Anterior cingulate cortex (tissue), 58 donors: ENCODE measurements at regions not wholly inside any gene's neighbourhood (a gene's known extent, or its start where the extent isn't known, plus 50 kb on each side); places are given as distances from the start of the nearest gene placed in this dataset.

Experiments
- DNase-seq, 58 donors: peaks; one replicate each; lab custom pipeline; 2025; lab: John Stamatoyannopoulos, UW

DNA sequence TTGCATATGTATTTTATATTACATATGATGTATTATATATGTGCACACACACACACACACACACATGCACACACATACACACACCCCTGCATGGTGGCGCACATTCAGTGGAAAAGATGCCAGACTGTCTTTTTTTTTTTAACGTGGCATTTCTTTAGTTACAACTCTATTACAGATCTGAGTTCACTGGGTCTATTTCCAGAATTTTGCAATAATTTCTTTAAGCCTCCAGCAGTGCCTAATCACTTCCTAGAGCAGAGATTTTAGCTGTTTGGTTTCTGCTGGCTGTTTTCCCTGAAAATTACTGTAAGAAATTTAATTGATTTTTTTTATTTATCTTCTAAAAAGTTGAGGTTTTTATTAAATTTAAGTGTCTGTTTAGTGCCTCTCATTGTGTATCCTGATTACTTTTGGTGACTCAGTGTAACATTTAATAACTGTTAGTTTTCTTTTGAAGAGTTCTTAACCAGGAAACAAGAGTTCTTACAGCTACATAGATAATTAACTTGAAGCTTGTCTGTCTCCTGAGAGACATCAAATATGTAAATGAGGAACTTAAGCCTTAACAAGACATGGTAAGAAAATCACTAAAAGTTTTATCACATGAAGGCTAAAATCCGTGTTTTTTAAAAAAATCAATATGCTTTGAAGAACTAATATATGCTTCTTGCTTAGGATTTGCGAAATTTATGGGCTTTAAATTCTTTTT lies 232.0 kb downstream of the MDFIC start:
- no peak for DNase-seq

DNA sequence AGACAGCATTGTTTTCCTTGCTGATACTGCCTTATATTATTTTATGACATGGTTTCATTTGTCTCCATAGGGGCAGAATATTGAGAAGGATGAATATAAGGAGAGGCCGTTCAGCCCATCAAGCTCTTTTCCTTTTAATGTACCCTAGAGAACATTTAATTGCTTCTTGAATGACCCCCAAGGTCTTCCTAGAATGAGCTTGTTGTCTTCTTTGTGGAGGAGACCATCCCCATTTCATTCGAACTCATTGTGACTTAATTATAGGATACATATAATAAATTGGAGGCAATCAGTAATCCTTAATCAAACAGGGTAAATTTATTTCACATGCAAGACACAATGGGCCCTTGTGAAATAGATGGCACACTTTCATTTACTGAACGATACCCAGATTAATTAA lies 231.3 kb downstream of the MDFIC start:
- DNase-seq, result no peak

DNA sequence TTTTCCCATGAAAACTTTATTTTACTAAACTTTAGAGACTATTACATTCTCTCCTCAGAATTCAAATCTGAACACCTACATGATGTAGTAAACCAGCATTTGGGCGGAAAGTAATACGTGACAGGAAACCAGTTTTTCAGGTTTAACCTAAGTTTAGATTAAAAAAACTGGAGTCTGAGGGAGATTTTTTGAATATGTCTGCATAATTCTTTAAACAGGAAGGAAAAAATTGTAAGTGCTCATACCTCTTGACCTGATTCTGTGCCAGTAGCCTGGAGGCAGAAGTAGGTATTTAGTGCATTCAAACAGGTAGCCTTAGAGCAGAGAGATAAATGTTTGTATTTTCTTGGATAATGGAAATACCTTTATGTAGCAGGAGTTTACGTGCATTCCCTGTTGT lies 224.3 kb downstream of the MDFIC start:
- DNase-seq, result no peak

DNA sequence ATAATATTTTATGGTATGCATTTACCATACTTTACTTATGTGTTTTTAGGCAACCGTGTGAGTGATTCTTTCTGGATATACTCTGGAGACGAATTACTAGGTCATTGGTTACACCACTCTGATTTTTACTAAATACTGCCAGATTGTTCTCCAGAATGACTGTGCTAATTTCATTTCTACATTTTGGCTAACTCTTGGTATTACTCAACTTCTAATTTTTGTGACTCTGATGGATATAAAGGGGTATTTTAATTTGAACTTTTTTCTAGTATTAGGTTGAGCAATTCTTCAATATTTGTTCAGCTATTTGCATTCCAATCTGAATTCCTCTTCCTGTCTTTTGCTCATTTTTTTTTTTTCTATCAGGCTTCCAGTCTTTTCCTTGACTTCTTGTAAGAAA lies 223.6 kb downstream of the MDFIC start:
- no peak for DNase-seq

DNA sequence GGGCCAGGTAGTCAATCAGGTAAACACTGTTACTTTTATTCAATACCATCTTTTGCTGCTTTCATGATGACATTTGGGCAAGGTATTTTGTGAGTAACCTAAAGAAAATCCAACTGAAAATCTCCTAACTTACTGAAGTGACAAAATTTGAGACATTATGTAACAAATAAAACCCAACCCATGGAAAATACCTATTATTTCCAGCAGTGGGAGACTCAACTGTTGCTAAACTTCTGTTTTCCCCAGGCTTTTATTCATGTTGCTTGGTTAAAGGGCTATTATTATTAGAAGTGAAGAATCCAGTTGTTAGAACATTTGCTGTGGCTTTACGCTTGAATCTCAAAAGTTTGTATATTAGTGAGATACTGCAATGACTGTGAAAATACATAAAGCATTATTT lies 215.9 kb downstream of the MDFIC start:
- DNase-seq, result no peak

DNA sequence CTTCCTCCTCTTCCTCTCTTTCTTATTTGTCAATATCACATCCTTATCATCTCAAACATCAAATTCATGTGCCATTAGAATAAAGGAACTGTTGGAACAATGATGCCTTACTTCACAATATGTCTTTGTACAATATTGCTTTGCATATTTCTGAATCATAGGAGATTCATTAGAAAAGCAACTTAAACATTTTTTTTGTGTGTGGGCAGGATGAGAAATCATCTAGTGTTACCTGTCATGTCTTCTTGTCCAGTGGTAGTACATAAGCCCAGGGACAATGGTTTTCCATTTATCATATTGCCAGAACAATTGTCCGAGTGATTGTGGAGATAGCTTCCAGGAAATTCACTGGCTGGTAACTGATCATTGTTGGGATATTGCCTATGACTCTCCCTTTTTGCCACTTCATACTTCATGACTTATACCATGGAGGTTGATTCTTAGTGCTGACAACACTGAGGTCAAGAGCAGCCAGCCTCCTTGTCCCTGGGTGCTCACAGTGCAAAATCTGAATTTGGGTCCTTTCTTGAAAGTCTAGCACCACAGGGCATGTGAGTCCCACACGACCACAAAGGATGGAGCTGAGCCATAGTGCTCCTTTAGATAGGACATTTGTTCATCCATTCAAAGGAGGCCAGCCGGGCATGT lies 215.0 kb downstream of the MDFIC start:
- DNase-seq, result no peak

DNA sequence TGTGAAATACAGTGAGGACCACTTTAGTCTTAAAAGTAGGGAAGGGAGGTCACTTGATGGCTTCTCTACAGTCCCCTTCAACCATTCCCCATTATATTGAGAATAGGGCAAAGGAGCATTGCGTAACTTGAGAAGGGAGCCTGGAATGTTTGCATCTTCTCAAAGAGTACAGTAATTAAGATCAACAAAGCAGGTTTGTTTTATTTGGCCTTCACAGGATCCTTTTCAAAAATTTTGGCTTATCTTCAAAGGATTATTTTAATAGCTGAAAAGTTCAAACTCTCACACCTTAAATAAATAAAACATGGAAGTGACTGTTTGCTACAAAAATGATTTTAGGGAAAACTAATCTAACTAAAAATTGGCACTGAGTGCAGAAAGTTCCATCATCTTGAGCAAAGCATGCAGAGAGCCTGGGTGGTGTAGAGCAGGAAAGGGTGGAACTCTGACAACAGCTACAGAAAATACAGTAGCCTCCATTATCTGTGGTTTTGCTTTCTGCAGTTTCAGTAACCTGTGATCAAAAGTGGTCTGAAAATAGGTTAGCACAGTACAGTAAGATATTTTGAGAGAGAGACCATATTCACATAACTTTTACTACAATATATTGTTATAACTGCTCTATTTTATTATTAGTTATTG lies 214.0 kb downstream of the MDFIC start:
- DNase-seq, result no peak

DNA sequence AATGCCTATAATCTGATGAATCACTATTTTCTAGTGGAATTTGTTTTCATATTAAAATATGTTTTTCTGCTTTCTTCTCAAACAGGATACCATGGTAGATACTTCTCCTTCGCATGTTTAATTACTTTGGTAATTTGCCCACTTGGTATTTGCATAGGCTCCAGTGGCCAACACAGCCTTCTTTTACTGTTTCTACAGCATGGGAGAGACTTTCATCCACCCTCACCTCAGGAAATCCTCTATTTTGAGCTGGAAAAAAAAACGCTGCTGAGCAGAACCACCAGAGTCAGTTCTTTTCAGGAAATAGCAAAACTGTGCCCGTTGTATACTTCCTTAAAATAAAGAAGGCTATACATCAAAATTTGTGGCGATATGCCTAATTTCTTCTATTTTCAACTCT lies 213.3 kb downstream of the MDFIC start:
- no peak for DNase-seq

DNA sequence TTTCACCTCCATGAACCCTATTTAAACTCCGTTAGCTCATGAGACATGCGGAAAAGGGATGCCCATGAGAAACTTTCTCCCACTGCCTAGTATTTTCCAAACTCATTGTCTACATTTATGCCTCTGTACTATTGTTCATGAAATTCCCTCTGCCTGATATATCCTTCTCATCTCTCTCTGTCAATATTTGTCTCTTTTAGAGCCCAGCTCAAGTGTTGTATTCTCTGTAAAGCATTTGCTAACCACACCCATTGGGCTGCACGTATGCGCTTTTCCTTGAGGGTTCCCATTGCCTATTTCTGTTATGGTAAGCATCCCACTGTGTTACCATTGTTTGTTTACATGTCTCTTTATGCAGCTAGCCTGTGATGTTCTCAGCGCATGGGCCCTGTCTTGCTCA lies 211.4 kb downstream of the MDFIC start:
- DNase-seq, result no peak

DNA sequence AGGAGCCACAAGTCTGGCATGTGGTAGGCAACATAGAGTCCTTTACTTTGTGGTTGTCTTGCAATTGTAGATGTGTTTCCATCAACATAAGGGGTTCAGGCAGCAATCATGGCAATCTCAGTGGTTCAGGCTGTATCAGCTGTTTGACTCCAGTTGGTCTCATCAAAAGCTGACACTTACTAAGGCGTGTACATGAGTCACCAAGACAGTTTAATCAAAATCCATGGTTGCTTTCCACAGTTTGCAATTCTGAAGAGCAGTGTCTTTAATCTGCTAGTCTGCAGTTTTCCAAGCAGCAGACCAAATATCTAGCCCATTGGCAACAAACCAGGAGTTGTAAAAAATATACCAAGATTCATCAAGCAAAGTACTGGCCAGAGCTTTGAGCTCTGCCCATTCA lies 210.2 kb downstream of the MDFIC start:
- no peak for DNase-seq

DNA sequence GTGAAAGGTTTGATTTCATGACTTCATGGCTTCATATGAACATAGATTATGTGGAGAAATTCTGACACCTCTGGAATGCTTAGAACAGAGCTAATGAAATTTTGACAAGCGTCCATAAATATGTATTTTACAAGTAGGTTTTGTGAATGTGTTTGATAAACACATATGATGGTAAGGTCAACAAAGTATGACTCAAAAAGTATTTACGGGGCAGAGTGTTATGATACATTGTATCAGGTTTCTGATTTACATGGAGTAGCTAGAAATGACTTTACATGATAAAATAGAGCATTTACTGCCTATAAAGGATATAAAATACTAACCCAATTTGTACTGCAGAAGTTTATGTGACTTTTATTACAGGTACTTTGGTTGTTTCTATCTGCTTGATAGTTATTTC lies 206.3 kb downstream of the MDFIC start:
- DNase-seq, result no peak

DNA sequence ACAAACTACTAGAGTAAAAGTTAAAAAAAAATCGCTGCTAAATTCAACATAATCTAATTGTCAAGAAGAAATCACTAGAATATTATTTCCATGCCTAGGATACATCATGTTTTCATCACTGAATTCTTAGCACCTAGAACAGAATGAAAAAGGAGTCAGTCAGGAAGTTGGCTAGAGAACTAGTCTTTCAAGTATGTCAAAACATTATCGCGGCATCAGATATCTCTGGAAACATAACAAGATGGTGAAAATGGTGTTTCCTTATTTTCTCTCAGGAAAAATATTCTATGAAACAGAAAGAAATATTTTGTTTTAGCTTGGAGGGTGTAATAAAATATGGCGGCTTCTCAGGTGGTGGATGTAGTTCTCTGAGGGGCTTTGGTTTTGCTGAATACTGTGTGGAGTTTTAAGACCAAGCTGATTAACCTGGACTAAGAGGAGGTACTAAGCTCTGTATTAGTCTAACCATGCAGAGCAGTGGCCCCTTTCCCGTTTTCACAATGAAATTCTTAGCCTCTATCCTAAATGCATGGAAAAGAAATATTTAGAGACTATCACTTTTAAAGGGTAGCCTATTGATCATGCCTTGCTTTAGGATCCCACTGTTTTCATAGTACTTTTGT lies 205.6 kb downstream of the MDFIC start:
- DNase-seq, result no peak

DNA sequence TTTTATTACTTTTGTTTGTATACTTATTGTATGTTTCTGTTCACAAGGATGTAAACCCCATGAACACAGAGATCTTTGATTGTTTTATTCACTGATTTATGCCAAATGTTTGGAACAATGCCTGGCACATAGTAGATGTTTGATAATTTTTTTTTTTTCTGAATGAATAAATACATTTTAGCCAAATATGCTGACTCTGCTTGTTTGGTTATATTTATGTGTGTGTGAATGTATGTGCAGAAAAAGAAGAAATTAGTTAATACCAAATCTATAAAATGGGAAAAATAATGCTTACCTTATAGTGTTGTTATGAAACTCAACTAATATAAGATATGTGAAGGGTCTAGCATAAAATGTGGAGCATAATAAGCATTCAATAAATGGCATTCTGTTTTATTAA lies 203.9 kb downstream of the MDFIC start:
- DNase-seq, result no peak

DNA sequence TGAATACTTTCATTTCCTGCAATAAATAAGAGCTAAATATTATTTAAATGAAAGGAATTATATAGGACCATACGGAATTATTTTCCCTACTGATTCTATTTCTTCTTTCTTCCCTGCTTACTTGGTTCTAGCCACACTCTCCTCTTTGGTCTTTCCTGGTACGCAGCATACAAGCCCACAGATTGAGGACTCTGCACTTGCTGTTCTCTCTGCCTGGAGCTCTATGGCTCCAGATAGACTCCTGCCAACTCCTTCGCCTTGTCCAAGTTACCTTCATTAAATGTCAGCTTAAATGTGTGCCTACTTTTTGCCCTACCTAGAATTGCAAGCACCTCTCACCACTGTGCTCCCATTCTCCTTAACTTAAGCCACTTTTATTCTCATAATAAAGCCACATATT lies 203.4 kb downstream of the MDFIC start:
- no peak for DNase-seq

DNA sequence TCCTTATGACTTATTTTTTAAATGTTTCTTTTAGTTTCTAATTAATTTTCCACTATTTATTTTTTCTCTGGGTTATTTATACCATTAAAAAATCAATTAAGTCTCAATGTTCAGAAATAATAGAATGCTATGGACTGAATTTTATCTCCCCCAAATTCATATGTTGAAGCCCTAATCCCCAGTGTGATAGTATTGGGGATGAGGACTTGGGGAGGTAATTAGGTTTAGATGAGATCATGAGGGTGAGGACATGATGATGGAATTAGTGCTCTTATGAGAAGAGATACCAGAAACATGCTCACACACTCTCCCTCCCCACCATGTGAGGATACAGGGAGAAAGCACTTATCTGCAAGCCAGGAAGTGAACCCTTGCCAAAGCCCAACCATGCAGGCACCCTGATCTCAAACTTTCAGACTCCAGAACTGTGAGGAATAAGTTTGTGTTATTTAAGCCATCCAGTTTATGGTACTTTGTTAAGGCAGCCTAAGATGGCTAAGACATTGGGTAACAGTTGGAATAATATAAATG lies 202.6 kb downstream of the MDFIC start:
- no peak for DNase-seq

DNA sequence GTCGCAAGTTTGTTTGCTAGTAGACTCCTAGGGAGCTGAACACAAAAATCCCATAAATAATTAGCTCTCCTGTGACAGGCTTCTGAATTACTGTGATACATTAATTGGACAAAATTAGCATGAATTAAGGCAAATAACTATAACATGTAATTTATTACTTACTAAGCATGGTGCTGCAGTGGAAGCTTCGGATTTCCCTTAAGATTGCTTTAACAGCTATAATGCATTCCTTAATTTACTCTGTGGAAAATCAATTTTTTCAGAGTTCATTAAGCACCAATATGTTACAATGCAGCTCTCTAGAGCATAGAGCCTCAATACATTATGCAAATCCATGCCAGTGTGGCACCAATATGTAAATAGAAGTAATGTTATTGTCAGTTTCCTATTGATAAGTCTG lies 201.5 kb downstream of the MDFIC start:
- no peak for DNase-seq

DNA sequence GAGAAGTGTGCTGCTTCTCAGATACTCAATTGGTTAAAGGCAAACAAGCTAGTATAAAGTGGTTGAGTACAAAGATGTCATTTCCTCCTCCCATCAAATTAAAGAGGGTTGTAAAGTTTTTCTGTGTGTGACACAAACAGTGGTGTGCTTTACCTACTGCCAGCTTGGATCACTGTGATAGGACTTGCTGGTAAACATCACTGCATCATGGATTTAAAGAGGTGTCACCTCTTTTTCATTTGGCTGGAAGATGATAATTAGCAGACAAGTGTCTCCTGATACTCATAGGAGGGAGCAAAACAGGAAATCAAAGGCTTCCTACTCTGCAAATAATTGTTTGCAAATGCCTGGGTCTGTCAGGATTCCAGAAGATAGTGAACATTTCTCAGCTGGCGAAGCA lies 200.5 kb downstream of the MDFIC start:
- no peak for DNase-seq

DNA sequence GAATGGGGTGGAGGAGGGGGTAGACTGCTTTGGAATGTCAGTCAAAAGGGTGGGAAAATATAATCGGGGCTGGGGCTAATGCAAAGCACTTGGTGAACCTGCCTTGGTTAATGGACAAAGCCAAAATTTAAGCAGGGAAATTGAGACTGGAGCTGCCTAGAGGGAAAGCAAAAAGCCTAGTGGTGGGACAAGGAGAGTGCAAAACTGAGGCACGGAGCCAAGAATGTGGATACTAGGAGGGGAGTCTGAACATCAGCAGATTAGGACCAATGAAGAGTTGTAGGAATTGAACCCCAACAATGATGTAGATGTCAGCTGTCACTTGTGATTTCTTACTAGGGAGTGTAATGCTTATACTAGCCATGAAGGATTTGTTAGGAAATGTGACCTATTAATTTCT lies 195.9 kb downstream of the MDFIC start:
- no peak for DNase-seq

DNA sequence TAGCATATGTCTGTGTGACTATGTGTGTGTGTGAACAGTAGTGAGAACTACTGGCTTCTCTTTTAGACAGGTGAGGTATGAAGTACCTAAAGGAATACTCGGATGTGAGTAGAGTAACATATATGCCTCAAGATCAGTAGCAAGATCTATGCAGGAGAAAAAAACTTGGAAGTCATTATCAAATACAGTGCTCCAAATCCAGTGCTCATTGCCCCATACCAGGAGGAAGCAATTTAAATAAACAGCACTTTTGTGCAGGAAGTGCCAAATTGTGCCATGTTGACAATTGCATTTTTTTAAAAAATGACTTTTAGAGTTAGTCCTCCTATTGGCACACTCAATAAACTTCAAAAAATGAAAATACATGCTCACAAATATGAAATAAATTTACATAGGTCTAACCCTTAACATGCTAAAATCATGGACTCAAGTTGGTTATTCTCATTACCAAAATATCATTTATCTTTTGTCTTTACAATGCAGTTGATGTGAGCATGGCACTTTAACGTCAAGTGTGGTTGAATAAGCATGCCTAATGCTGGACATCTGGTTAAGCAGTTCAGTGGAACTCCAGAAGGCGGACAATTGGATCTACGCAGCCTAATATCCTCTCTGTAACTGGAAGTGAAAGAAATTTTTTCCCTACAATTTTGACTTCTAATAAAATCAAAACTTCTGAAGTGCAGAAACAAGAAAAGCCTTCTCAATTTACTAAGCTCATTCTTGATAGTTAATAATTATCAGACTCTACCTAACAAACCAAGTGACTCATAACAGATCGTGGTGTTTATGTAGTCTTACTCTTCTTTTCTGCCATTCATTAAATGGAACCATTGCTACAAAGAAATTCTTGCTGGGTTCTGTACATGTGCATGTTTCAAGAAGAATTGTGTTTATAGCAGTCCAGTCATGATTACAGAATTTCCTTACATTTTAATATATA lies 195.2 kb downstream of the MDFIC start:
- no peak for DNase-seq

DNA sequence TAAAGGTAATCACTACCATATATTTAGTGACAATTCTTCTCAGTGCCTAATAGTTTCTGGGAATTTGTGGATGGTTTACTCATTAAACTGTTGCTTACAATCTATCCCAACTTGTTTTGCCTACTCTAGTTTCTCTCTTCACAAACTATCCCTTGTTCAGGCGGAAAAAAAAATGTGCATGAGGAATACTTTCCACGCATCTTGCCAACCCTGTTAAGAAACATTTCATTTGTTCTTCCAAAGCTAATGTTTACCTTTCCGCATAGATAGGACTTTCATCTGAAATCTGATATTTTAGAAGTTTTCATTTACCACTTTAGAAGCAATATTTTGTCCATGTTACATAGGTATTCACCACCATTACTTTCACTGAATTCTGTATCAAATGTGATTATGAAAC lies 191.9 kb downstream of the MDFIC start:
- DNase-seq, result no peak
